Activated CD4-positive, alpha-beta memory T cell treated with anti-CD3 and anti-CD28 coated beads, Interleukin-2, amount 10 ng/mL, durations not matched to agents 7 days and 5 days (primary cell): ENCODE measurements at regions not wholly inside any gene's neighbourhood (a gene's known extent, or its start where the extent isn't known, plus 50 kb on each side); places are given as distances from the start of the nearest gene placed in this dataset.
A peak's percentile ranks its signal among the peaks of the same experiment; 100 is the strongest.

ENCODE experiments used
- CTCF ChIA-PET: fragments of 350-600 bp; sonication (Branson Sonifier 250); formaldehyde crosslinking; loops from one replicate; lab custom pipeline; 2021; ENCODE audit warnings: antibody characterized with exemption, inconsistent platforms; lab: Charles Lee
- POLR2A ChIA-PET: fragments of 350-600 bp; sonication (Branson Sonifier 250); formaldehyde crosslinking; loops from one replicate; lab custom pipeline; 2021; ENCODE audit warnings: antibody characterized with exemption; lab: Charles Lee
- DNase-seq: peaks from one replicate; pipeline ENCODE4 v3.0.0-alpha.2; 2020
- H3K27ac Mint-ChIP-seq: one replicate; pipeline ENCODE4 v1.8.0; 2021; ENCODE audit warnings: mild to moderate bottlenecking, mixed read lengths
- H3K27me3 Mint-ChIP-seq: one replicate; pipeline ENCODE4 v1.8.0; 2021; ENCODE audit warnings: mixed read lengths
- H3K36me3 Mint-ChIP-seq: one replicate; pipeline ENCODE4 v1.8.0; 2021; ENCODE audit warnings: low read depth, mixed read lengths
- H3K4me1 Mint-ChIP-seq: one replicate; pipeline ENCODE4 v1.8.0; 2021; ENCODE audit warnings: mixed read lengths
- H3K4me3 Mint-ChIP-seq: one replicate; pipeline ENCODE4 v1.8.0; 2021; ENCODE audit warnings: mild to moderate bottlenecking, mixed read lengths
- H3K9me3 Mint-ChIP-seq: one replicate; pipeline ENCODE4 v1.8.0; 2021; ENCODE audit warnings: mixed read lengths

DNA sequence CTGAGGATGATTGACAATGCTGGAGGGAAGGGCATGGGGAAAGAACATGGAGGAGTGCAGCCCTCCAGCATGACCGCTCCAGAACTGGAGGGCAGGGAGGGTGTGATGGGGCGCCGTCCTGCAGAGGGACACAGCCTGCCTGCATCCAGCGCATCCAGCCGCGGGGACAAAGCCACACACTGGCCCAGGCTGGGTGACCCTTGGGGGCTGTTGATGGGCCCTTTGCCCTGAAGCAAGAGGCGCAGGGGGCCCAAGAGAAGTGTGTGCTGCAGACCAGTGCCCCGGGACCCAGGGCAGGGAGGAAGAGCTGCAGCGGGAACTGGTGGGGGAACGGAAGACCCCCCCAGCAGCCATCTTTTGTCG is 169.8 kb upstream of the PPP1R26 start:
- no peaks in the 10 kb centered on the region for H3K36me3 Mint-ChIP-seq
- H3K9me3 Mint-ChIP-seq = no peaks in the 10 kb centered on the region
- H3K27ac Mint-ChIP-seq = no peak overlapping the region
- no peak overlapping the region for H3K4me3 Mint-ChIP-seq
- no peak for DNase-seq
- ChIA-PET POLR2A (no interaction called here), CTCF (no interaction called here)
- H3K4me1 Mint-ChIP-seq = no peaks in the 10 kb centered on the region
- peaks cover 3% of the 10 kb centered on the region for H3K27me3 Mint-ChIP-seq

DNA sequence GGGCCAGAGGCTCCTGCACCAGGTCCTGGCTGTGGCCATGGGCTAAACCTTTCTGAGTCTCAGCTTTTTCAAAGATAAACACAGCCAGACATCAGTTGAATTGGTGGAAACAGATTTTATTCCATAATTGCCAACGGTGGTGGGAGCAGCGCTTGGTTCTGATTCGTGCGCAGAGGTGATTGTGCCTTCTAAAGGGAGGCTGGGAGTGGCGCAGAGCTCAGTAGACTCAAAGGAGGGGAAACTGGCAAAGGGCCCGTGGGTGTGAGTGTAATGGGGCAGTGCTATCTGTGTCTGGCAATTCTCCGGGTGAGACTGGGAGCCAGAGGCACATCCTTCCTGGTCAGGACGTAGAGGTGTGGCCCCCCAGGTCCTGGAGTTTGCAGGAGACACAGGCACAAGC is 169.4 kb upstream of the PPP1R26 start:
- H3K36me3 Mint-ChIP-seq = no peaks in the 10 kb centered on the region
- POLR2A ChIA-PET = no interaction called here
- H3K27ac Mint-ChIP-seq = no peak overlapping the region
- CTCF ChIA-PET = no interaction called here
- H3K4me3 Mint-ChIP-seq = no peak overlapping the region
- no peak for DNase-seq
- H3K9me3 Mint-ChIP-seq = no peaks in the 10 kb centered on the region
- peaks cover 4% of the 10 kb centered on the region for H3K27me3 Mint-ChIP-seq
- H3K4me1 Mint-ChIP-seq = no peaks in the 10 kb centered on the region

- H3K36me3 Mint-ChIP-seq = no peaks in the 10 kb centered on the region
- H3K9me3 Mint-ChIP-seq = no peaks in the 10 kb centered on the region
- CTCF ChIA-PET = no interaction called here
Measured at GRCh38 chr9:135315572-135315971, 164.0 kb upstream of the PPP1R26 start.

DNA sequence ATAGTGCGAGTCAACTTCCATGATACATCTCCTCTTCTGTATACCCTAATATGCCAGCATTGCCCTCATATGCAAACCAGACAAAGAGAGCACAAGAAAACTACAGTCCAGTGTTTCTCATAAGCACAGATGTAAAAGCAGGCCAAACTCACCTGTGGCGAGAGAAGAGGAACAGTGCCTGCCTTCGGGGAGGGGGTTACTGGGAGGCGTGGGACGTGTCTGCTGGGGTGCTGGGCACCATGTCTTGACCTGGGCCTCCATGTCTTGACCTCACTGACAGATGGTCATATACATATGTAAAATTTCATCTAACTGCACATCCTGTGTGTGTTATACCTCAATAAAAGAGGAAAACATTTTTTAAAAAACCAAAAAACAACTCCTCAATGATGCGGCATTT is 159.3 kb upstream of the PPP1R26 start:
- no peak overlapping the region for H3K4me3 Mint-ChIP-seq
- CTCF ChIA-PET = no interaction called here
- peaks cover 5% of the 10 kb centered on the region for H3K27me3 Mint-ChIP-seq
- DNase-seq = no peak
- no peaks in the 10 kb centered on the region for H3K9me3 Mint-ChIP-seq
- H3K27ac Mint-ChIP-seq = no peak overlapping the region
- H3K36me3 Mint-ChIP-seq = no peaks in the 10 kb centered on the region
- POLR2A ChIA-PET = no interaction called here
- H3K4me1 Mint-ChIP-seq = no peaks in the 10 kb centered on the region

More at GRCh38 chr9:135315572-135315971, 164.0 kb upstream of the PPP1R26 start:
- Mint-ChIP-seq H3K27ac (no peak overlapping the region), H3K27me3 (peaks cover 9% of the 10 kb centered on the region), H3K4me3 (no peak overlapping the region), H3K4me1 (no peaks in the 10 kb centered on the region)
- POLR2A ChIA-PET = no interaction called here
- DNase-seq = no peak

DNA sequence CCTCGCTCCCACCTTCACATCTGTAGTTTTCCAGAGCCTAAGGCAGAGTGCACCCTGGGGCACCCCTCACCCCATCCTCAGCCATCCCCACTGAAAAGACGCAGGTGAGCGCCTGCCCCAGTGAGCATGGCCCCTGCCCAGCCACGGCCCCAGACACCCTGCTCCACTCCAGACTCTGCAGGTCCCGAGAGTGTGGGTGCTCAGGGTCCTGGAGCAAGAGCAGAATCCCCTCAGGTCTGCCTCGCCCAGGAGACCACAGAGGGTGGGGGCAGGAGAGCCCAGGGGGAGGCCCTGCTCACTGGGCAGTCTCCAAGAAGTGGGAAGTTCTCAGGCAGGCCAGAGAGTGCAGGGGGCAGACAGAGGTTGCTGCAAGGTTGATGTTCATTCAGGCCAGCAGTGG is 158.6 kb upstream of the PPP1R26 start:
- no peaks in the 10 kb centered on the region for H3K4me1 Mint-ChIP-seq
- no peaks in the 10 kb centered on the region for H3K36me3 Mint-ChIP-seq
- DNase-seq = no peak
- peaks cover 2% of the 10 kb centered on the region for H3K27me3 Mint-ChIP-seq
- H3K27ac Mint-ChIP-seq = no peak overlapping the region
- no peak overlapping the region for H3K4me3 Mint-ChIP-seq
- no peaks in the 10 kb centered on the region for H3K9me3 Mint-ChIP-seq
- ChIA-PET POLR2A (no interaction called here), CTCF (no interaction called here)

DNA sequence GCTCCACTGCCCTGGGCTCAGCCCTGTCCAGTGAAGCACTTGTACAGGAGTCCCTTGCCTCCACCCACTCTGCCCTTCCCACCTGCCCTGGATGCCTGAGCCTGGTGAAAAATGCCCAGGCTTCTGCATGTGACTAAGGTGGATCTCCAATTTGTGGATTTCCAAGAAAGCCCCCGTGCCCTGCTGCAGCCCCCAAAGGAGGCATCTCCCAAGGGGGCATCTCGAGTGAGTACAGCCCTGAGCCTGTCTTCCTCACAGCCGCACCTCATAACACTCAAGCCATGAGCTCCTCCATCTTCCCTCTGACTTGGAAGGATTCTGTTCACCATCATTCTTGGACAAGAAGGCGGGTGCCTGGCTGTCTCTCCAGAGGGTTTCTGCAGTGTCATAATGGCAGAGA is 158.0 kb upstream of the PPP1R26 start:
- POLR2A ChIA-PET = no interaction called here
- Mint-ChIP-seq H3K36me3 (no peaks in the 10 kb centered on the region), H3K27ac (no peak overlapping the region), H3K27me3 (peaks cover 2% of the 10 kb centered on the region), H3K4me3 (no peak overlapping the region), H3K4me1 (no peaks in the 10 kb centered on the region), H3K9me3 (no peaks in the 10 kb centered on the region)
- DNase-seq = no peak
- CTCF ChIA-PET = no interaction called here

DNA sequence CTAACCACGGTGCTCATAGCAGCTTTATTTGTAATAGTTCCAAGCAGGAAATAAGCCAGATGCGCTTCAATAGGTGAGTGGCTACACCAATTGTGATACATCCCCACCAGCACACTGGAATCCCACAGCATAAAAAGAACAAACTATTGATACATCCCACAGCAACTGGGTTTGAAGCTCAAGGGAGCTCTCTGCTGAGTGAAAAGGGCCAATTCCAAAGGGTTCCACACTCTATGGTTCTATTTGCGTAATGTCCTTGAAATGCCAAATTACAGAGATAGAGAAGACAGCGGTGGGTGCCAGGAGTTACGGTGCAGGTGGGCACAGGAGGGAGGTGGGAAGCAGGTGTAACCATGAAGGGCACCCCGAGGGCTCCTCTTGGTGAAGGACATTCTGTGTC is 155.3 kb upstream of the PPP1R26 start:
- no peak overlapping the region for H3K27ac Mint-ChIP-seq
- no peak overlapping the region for H3K4me3 Mint-ChIP-seq
- CTCF ChIA-PET = no interaction called here
- no peaks in the 10 kb centered on the region for H3K4me1 Mint-ChIP-seq
- H3K36me3 Mint-ChIP-seq = no peaks in the 10 kb centered on the region
- POLR2A ChIA-PET = no interaction called here
- no peak for DNase-seq
- peaks cover 2% of the 10 kb centered on the region for H3K27me3 Mint-ChIP-seq
- H3K9me3 Mint-ChIP-seq = no peaks in the 10 kb centered on the region

GRCh38 chr9:135326141-135326540 is 153.4 kb upstream of the PPP1R26 start:
- Mint-ChIP-seq H3K36me3 (no peaks in the 10 kb centered on the region), H3K9me3 (no peaks in the 10 kb centered on the region), H3K27ac (no peak overlapping the region), H3K4me3 (no peak overlapping the region), H3K4me1 (no peaks in the 10 kb centered on the region), H3K27me3 (peaks cover 2% of the 10 kb centered on the region)
- DNase-seq = no peak
- CTCF ChIA-PET = no interaction called here
- POLR2A ChIA-PET = no interaction called here

- H3K27ac Mint-ChIP-seq = no peak overlapping the region
- CTCF ChIA-PET = no interaction called here
- no peaks in the 10 kb centered on the region for H3K4me1 Mint-ChIP-seq
- no peak for DNase-seq
- no peaks in the 10 kb centered on the region for H3K36me3 Mint-ChIP-seq
- POLR2A ChIA-PET = no interaction called here
- no peaks in the 10 kb centered on the region for H3K9me3 Mint-ChIP-seq
- H3K27me3 Mint-ChIP-seq = peaks cover 2% of the 10 kb centered on the region
- H3K4me3 Mint-ChIP-seq = no peak overlapping the region
Measured at GRCh38 chr9:135326633-135327152, 152.9 kb upstream of the PPP1R26 start.

DNA sequence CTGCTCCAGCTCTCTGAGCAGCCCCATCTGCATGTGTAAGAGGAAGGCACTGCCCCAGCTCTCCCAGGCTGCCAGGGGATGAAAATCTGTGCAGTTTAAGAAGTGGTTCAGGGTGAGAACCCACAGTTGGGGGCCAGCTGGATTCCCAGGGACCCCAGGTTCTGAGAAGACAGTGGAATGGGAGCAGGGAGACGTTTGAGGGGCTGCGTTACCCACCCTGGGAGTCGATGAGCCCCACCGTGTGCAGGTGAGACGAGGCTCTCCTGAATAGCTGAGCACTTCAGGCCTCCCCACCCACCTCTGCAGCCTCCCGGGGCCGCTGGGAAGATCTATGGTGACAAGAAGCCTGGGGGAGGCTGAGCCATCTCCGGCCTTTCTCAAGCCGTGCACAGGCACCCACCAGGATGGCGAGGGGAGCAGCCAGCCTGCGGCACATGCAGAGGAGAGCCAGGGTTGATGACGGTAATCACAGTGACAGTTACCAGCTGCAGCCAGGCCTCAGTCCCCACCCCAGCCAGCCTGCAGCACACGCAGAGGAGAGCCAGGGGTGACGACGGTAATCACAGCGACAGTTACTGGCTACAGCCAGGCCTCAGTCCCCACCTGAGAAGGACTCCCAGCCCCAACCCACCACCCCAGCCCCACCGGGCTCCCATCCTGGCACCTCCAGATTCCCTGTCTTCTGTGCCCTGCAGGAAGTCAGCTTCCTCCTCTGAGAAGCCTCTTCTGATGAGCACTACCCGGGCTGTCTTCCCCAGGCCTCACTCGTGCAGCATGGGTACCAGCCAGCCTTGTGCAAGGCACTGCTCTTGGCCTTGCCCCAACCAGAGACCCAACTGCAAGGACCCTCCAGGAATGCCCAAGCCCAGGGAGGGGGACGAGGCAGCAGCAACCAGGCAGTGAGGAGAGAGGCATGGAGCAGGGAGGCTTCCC is 150.8 kb upstream of the PPP1R26 start:
- POLR2A ChIA-PET = no interaction called here
- H3K27me3 Mint-ChIP-seq = peaks cover 2% of the 10 kb centered on the region
- CTCF ChIA-PET = no interaction called here
- no peak for DNase-seq
- H3K4me1 Mint-ChIP-seq = no peaks in the 10 kb centered on the region
- H3K9me3 Mint-ChIP-seq = no peaks in the 10 kb centered on the region
- H3K4me3 Mint-ChIP-seq = no peak overlapping the region
- no peaks in the 10 kb centered on the region for H3K36me3 Mint-ChIP-seq
- no peak overlapping the region for H3K27ac Mint-ChIP-seq

DNA sequence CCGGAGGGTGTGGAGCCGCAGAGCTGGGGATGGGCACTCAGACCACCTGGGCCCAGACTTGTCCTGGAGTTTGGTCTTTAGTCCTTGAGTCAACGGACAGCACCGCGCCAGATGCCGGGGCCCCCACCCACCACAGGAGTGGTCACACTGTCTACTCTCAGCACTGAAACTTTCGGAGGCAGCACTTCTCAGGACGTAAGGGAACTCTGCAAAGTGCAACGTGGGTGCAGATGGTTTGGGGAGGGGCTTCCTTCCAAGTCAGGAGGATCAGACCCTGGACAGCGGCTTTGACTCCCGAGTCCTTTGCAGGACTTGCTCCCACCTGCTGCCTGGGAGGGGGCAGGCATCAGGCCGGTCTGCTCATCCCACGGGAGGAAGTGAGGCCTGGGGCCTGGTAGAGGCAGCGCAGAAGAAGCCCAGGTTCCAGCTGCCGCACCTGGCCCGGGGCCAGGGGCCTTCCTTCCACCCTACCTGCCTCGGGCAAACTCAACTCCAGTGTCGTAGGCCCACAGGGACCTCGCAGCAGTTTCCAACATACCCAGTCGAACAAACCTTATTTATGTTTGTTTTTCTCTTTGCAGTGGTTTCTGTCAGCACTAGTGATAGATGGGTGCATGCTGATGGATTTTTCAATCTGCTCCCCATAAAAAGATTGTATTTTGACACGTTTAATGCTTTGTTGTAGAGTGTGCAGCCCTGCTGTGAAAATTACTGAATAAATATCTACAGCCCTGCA is 149.8 kb upstream of the PPP1R26 start:
- no peak for DNase-seq
- Mint-ChIP-seq H3K4me3 (no peak overlapping the region), H3K27ac (no peak overlapping the region), H3K9me3 (no peaks in the 10 kb centered on the region), H3K36me3 (no peaks in the 10 kb centered on the region), H3K27me3 (peaks cover 2% of the 10 kb centered on the region), H3K4me1 (no peaks in the 10 kb centered on the region)
- ChIA-PET CTCF (no interaction called here), POLR2A (no interaction called here)

GRCh38 chr9:135330307-135330631 is 149.3 kb upstream of the PPP1R26 start:
- ChIA-PET CTCF (no interaction called here), POLR2A (no interaction called here)
- no peaks in the 10 kb centered on the region for H3K36me3 Mint-ChIP-seq
- no peak overlapping the region for H3K27ac Mint-ChIP-seq
- H3K4me1 Mint-ChIP-seq = no peaks in the 10 kb centered on the region
- DNase-seq = peak; percentile 1
- peaks cover 2% of the 10 kb centered on the region for H3K27me3 Mint-ChIP-seq
- no peak overlapping the region for H3K4me3 Mint-ChIP-seq
- H3K9me3 Mint-ChIP-seq = no peaks in the 10 kb centered on the region

DNA sequence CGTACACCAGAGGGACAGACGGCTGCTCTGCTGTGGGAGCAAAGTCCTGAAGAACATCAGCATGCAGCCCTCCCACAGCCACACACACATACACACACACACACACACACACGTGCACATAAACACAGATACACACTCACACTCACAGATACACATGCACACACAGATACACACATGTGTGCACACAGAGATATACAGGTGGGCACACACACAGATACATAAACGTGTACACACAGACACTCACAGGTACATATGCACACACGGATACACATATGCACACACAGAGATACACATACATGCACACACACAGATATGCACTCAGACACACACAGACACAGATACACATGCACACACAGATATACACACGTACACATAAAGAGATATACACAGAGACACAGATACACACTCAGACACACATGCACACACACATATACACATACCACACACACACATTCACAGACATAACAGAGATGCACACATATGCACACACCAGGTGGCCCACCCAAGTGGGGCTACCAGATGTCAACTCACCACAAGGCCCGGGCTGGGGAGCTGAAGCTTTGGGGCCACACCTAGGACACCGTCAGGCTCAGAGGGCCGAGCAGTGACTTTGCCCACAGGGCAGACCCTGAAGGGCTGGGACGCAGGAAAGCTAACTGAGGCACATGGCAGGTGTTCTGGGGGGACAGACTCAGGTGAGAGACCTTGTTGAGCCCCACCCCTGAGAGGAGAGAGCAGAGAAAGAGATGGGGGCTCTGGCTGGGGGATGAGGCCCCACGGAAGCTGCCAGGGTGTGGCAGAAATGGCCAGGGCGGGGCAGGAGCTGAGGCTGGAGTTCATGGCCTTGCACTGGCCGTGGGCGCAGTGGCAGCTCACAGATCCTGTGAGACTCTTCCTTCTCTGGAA is 148.6 kb upstream of the PPP1R26 start:
- H3K27ac Mint-ChIP-seq = no peak overlapping the region
- no peaks in the 10 kb centered on the region for H3K4me1 Mint-ChIP-seq
- ChIA-PET CTCF (no interaction called here), POLR2A (no interaction called here)
- H3K4me3 Mint-ChIP-seq = no peak overlapping the region
- H3K27me3 Mint-ChIP-seq = no peaks in the 10 kb centered on the region
- no peaks in the 10 kb centered on the region for H3K9me3 Mint-ChIP-seq
- H3K36me3 Mint-ChIP-seq = no peaks in the 10 kb centered on the region
- DNase-seq = peak; percentile 3
